ENCODE measurements at regions not wholly inside any gene's neighbourhood (a gene's known extent, or its start where the extent isn't known, plus 50 kb on each side); places are given as distances from the start of the nearest gene placed in this dataset.

GRCh38 chr5:160485364-160485969 is 63.8 kb downstream of the PTTG1 start:
- Histone ChIP-seq H3K79me2 (ENCODE audit: insufficient read depth, low read length) (no peaks in the 10 kb centered on the region), H2AFZ (ENCODE audit: low read length) (no peak overlapping the region), H3K4me1 (ENCODE audit: insufficient read depth, low read length, severe bottlenecking) (no peaks in the 10 kb centered on the region), H3K36me3 (ENCODE audit: insufficient read depth, low read length) (peaks cover 69% of the 10 kb centered on the region), H3K9ac (ENCODE audit: low read length) (no peak overlapping the region), H3K9me2 (ENCODE audit: low read depth, low read length) (no peaks in the 10 kb centered on the region), H3K4me2 (ENCODE audit: low read length) (no peak overlapping the region), H3F3A (ENCODE audit: insufficient read depth, low read length) (no peaks in the 10 kb centered on the region), H4K20me1 (ENCODE audit: insufficient read depth, low read length) (no peaks in the 10 kb centered on the region), H3K9me3 (ENCODE audit: low read length) (no peaks in the 10 kb centered on the region), H3K27me3 (ENCODE audit: insufficient read depth, low read length) (no peaks in the 10 kb centered on the region), H3K27ac (ENCODE audit: low read depth, low read length, poor library complexity, severe bottlenecking) (no peak overlapping the region), H3K4me3 (ENCODE audit: low read depth, low read length, poor library complexity, severe bottlenecking) (no peak overlapping the region)
- TF ChIP-seq CTCF (IDR thresholded peaks at IDR 0.05; ENCODE audit: low read length) (no peak), EZH2 (IDR thresholded peaks at IDR 0.05; ENCODE audit: borderline replicate concordance, low read length) (no peak)

- no peaks in the 10 kb centered on the region for H3K9me3 ChIP-seq (ENCODE audit: low read length)
- H3K9ac ChIP-seq (ENCODE audit: low read length), result no peak overlapping the region
- no peaks in the 10 kb centered on the region for H3K9me2 ChIP-seq (ENCODE audit: low read depth, low read length)
- peaks cover 69% of the 10 kb centered on the region for H3K36me3 ChIP-seq (ENCODE audit: insufficient read depth, low read length)
- H3K27me3 ChIP-seq (ENCODE audit: insufficient read depth, low read length), result no peaks in the 10 kb centered on the region
- H3K79me2 ChIP-seq (ENCODE audit: insufficient read depth, low read length), result no peaks in the 10 kb centered on the region
- TF ChIP-seq EZH2 (IDR thresholded peaks at IDR 0.05; ENCODE audit: borderline replicate concordance, low read length), result no peak
- TF ChIP-seq CTCF (IDR thresholded peaks at IDR 0.05; ENCODE audit: low read length), result no peak
- H3F3A ChIP-seq (ENCODE audit: insufficient read depth, low read length), result no peaks in the 10 kb centered on the region
- no peak overlapping the region for H3K27ac ChIP-seq (ENCODE audit: low read depth, low read length, poor library complexity, severe bottlenecking)
- no peak overlapping the region for H3K4me3 ChIP-seq (ENCODE audit: low read depth, low read length, poor library complexity, severe bottlenecking)
- no peaks in the 10 kb centered on the region for H4K20me1 ChIP-seq (ENCODE audit: insufficient read depth, low read length)
- no peak overlapping the region for H3K4me2 ChIP-seq (ENCODE audit: low read length)
- H3K4me1 ChIP-seq (ENCODE audit: insufficient read depth, low read length, severe bottlenecking), result no peaks in the 10 kb centered on the region
- no peak overlapping the region for H2AFZ ChIP-seq (ENCODE audit: low read length)
Measured at GRCh38 chr5:160486573-160486972, 64.9 kb downstream of the PTTG1 start.

- Histone ChIP-seq H3F3A (ENCODE audit: insufficient read depth, low read length) (no peaks in the 10 kb centered on the region), H3K27me3 (ENCODE audit: insufficient read depth, low read length) (no peaks in the 10 kb centered on the region), H3K36me3 (ENCODE audit: insufficient read depth, low read length) (peaks cover 55% of the 10 kb centered on the region), H3K9me3 (ENCODE audit: low read length) (no peaks in the 10 kb centered on the region), H3K9ac (ENCODE audit: low read length) (no peak overlapping the region), H2AFZ (ENCODE audit: low read length) (no peak overlapping the region), H3K4me2 (ENCODE audit: low read length) (no peak overlapping the region), H4K20me1 (ENCODE audit: insufficient read depth, low read length) (no peaks in the 10 kb centered on the region), H3K4me3 (ENCODE audit: low read depth, low read length, poor library complexity, severe bottlenecking) (no peak overlapping the region), H3K27ac (ENCODE audit: low read depth, low read length, poor library complexity, severe bottlenecking) (no peak overlapping the region), H3K4me1 (ENCODE audit: insufficient read depth, low read length, severe bottlenecking) (no peaks in the 10 kb centered on the region), H3K79me2 (ENCODE audit: insufficient read depth, low read length) (no peaks in the 10 kb centered on the region), H3K9me2 (ENCODE audit: low read depth, low read length) (no peaks in the 10 kb centered on the region)
- no peak for TF ChIP-seq CTCF (IDR thresholded peaks at IDR 0.05; ENCODE audit: low read length)
- TF ChIP-seq EZH2 (IDR thresholded peaks at IDR 0.05; ENCODE audit: borderline replicate concordance, low read length), result no peak
Measured at GRCh38 chr5:160488394-160489325, 67.0 kb downstream of the PTTG1 start.

All from OCI-LY1 (cell line).